ENCODE measurements at regions not wholly inside any gene's neighbourhood (a gene's known extent, or its start where the extent isn't known, plus 50 kb on each side); places are given as distances from the start of the nearest gene placed in this dataset.

DNA sequence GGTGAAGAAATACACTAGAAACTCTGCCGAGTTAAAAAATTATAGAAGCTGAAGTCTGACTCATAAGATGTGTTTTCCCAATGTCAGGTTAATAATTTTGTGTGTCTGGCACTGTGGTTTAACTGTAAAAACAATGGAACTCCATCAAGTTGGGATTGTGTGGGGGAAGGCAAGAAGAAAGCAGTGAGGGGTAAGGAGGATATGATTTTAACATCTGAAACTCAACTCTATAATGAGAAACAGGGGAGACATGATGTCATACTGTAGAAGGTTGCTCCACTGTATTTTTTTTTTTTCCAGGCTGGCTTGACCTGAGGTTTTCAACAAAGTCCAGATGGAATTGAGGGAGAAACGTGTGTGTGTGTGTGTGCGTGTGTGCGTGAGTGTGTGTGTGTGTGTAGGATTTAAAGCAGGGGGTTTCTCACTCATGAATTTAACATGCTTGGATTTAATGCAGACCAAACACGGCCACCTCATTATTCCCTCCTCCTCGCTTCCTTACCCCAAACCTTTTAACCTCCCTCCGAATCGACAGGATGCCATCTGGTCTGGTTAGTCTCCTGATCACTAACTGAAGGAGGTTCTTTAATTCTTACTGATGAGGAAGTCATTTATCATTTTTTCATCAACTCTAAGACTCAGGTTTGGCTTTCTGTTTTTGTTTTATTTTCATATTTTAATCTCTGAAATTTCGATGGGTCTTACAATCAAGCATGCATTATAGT lies 140.2 kb upstream of the LPAR1 start:
- Histone ChIP-seq H3K4me3 (ENCODE audit: low read depth, low read length) (peak overlapping the region; percentile 20), H3K27ac (no peak overlapping the region), H3K27me3 (replicated peaks) (no peaks in the 10 kb centered on the region), H3K36me3 (replicated peaks) (no peaks in the 10 kb centered on the region)
- in situ Hi-C loops (cut with HindIII; ENCODE audit: low pct_ligation_motif_present, low sequenced_read_pairs), result no loop called here
- TF ChIP-seq, protein P1, sequence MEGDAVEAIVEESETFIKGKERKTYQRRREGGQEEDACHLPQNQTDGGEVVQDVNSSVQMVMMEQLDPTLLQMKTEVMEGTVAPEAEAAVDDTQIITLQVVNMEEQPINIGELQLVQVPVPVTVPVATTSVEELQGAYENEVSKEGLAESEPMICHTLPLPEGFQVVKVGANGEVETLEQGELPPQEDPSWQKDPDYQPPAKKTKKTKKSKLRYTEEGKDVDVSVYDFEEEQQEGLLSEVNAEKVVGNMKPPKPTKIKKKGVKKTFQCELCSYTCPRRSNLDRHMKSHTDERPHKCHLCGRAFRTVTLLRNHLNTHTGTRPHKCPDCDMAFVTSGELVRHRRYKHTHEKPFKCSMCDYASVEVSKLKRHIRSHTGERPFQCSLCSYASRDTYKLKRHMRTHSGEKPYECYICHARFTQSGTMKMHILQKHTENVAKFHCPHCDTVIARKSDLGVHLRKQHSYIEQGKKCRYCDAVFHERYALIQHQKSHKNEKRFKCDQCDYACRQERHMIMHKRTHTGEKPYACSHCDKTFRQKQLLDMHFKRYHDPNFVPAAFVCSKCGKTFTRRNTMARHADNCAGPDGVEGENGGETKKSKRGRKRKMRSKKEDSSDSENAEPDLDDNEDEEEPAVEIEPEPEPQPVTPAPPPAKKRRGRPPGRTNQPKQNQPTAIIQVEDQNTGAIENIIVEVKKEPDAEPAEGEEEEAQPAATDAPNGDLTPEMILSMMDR (IDR thresholded peaks at IDR 0.05; ENCODE audit: low read depth, low read length, missing control alignments), result no peak
- DNase-seq, result peak; percentile 48

DNA sequence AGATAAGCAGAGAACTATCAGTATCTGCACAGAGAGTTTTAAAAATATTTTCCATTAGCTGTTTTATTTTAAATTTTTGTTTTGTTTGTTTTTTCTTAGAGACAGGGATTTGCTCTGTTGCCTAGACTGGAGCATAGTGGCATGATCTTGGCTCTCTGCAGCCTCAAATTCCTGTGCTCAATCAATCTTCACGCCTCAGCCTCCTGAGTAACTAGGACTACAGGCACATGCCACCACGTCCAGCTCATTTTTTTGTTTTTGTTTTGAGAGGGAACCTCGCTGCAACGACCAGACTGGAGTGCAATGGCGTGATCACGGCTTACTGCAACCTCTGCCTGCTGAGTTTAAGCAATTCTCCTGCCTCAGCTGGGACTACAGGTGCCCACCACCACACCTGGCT lies 138.2 kb upstream of the LPAR1 start:
- TF ChIP-seq, protein P1 (IDR thresholded peaks at IDR 0.05; ENCODE audit: low read depth, low read length, missing control alignments), result no peak
- H3K4me3 ChIP-seq (ENCODE audit: low read depth, low read length), result no peak overlapping the region
- no peaks in the 10 kb centered on the region for H3K27me3 ChIP-seq (replicated peaks)
- H3K27ac ChIP-seq, result no peak overlapping the region
- H3K36me3 ChIP-seq (replicated peaks), result no peaks in the 10 kb centered on the region
- in situ Hi-C loops (cut with HindIII; ENCODE audit: low pct_ligation_motif_present, low sequenced_read_pairs), result no loop called here
- DNase-seq, result no peak

DNA sequence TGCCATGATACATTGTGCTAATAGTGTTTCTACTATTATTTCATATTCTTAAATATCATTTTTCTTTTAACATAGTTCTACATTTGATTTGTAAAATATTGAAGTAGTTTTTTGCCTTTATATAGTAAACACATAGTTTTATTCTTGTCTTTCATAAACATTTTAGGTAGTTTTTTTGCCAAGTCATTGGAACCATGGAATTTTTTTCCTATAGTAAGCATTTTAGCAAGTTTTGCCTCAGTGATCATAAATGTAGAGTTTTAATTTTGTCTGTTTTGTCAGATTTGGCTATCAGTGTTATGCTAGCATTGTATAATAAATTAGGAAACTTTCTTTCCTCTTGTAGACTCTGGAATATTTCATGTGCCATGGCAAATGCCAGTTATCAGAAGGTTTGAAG lies 137.1 kb upstream of the LPAR1 start:
- H3K4me3 ChIP-seq (ENCODE audit: low read depth, low read length), result no peak overlapping the region
- no peak overlapping the region for H3K27ac ChIP-seq
- no peaks in the 10 kb centered on the region for H3K27me3 ChIP-seq (replicated peaks)
- no peak for DNase-seq
- H3K36me3 ChIP-seq (replicated peaks), result no peaks in the 10 kb centered on the region
- TF ChIP-seq, protein P1 (IDR thresholded peaks at IDR 0.05; ENCODE audit: low read depth, low read length, missing control alignments), result no peak
- in situ Hi-C loops (cut with HindIII; ENCODE audit: low pct_ligation_motif_present, low sequenced_read_pairs), result no loop called here

DNA sequence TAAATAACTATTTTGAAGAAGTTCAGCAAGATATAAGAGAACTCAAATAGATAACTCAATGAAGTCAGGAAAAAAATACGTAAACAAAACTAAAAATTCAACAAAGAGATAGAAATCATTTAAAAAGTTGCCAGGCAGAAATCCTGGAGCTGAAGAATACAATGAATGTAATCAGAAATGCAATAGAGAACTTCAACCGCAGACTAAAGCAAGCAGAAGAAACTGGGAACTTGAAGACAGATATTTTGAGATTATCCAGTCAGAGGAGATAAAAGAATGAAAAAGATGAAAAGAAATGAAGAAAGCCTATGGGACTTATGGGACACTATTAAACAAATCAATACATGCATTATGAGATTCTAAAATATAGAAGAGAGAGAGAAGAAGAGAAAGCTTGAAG lies 129.1 kb upstream of the LPAR1 start:
- no peaks in the 10 kb centered on the region for H3K27me3 ChIP-seq (replicated peaks)
- no peaks in the 10 kb centered on the region for H3K36me3 ChIP-seq (replicated peaks)
- H3K4me3 ChIP-seq (ENCODE audit: low read depth, low read length), result no peak overlapping the region
- no peak overlapping the region for H3K27ac ChIP-seq
- DNase-seq, result no peak
- TF ChIP-seq, protein P1 (IDR thresholded peaks at IDR 0.05; ENCODE audit: low read depth, low read length, missing control alignments), result no peak
- in situ Hi-C loops (cut with HindIII; ENCODE audit: low pct_ligation_motif_present, low sequenced_read_pairs), result no loop called here

DNA sequence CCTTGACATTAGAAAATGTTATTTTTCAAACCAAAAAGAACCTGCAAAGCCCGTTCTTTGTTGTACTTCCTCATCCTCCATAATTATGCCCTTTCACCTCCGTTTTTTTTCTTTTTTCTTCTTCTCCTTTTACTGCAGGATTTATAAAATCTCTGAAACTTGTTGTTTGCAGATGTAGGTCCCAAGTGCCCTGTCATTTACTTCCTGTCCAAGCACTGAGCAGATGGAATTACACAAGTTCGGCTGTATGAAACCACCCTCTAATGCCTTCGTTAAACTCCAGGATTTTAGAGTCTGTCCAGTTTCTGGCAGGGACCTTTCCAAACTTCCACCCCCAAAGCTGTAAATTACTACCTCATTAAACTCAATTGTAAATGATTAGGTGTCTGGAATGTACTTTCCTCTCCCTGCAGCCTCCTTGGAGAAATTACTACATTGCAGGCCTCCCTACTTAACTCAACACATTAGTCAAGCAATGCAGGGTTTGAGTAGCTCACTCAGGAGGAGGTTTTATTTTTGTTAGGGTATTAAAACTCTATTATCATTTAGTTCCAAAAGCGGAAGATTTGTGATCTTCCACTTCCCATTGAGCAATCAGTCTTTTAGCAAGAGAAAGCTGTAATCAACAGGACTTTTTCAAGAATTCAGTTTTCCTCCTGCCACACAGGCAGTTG lies 125.6 kb upstream of the LPAR1 start:
- no peak for DNase-seq
- in situ Hi-C loops (cut with HindIII; ENCODE audit: low pct_ligation_motif_present, low sequenced_read_pairs), result no loop called here

More for the DNA sequence above, 125.6 kb upstream of the LPAR1 start:
- Histone ChIP-seq H3K4me3 (ENCODE audit: low read depth, low read length) (no peak overlapping the region), H3K27me3 (replicated peaks) (no peaks in the 10 kb centered on the region), H3K27ac (no peak overlapping the region), H3K36me3 (replicated peaks) (no peaks in the 10 kb centered on the region)
- TF ChIP-seq, protein P1 (IDR thresholded peaks at IDR 0.05; ENCODE audit: low read depth, low read length, missing control alignments), result no peak

Data from brain microvascular endothelial cell (primary cell).